ENCODE measurements at regions not wholly inside any gene's neighbourhood (a gene's known extent, or its start where the extent isn't known, plus 50 kb on each side); places are given as distances from the start of the nearest gene placed in this dataset.

- TF ChIP-seq POLR2A (IDR thresholded peaks at IDR 0.05) = no peak
- TF ChIP-seq CTCF (IDR thresholded peaks at IDR 0.05) = no peak
- no peaks in the 10 kb centered on the region for H3K9me3 ChIP-seq
- H3K4me3 ChIP-seq = no peak overlapping the region
- WGBS (ENCODE audit: insufficient coverage, low coverage, low lambda C conversion rate, missing lambda C conversion rate) = 34% methylated on average over 5 of the region's 7 CpGs
- H3K27me3 ChIP-seq = no peaks in the 10 kb centered on the region
- DNase-seq = no peak
- no peak overlapping the region for H3K27ac ChIP-seq
- H3K36me3 ChIP-seq = no peaks in the 10 kb centered on the region
- no peaks in the 10 kb centered on the region for H3K4me1 ChIP-seq
- ATAC-seq = no peak
- intact Hi-C loops (cut with DNase I) = no loop called here
Measured at GRCh38 chr5:175223291-175223690, 220.7 kb downstream of the DRD1 start.

- H3K9me3 ChIP-seq = no peaks in the 10 kb centered on the region
- no peaks in the 10 kb centered on the region for H3K4me1 ChIP-seq
- no peaks in the 10 kb centered on the region for H3K36me3 ChIP-seq
- no peak overlapping the region for H3K4me3 ChIP-seq
- WGBS (ENCODE audit: insufficient coverage, low coverage, low lambda C conversion rate, missing lambda C conversion rate) = 71% methylated on average over 1 of the region's 2 CpGs
- no peak overlapping the region for H3K27ac ChIP-seq
- no peak for DNase-seq
- ATAC-seq = no peak
- no peaks in the 10 kb centered on the region for H3K27me3 ChIP-seq
- intact Hi-C loops (cut with DNase I) = no loop called here
- no peak for TF ChIP-seq CTCF (IDR thresholded peaks at IDR 0.05)
- TF ChIP-seq POLR2A (IDR thresholded peaks at IDR 0.05) = no peak
Measured at GRCh38 chr5:175222621-175223020, 221.4 kb downstream of the DRD1 start.

- intact Hi-C loops (cut with DNase I) = no loop called here
- TF ChIP-seq CTCF (IDR thresholded peaks at IDR 0.05) (no peak), POLR2A (IDR thresholded peaks at IDR 0.05) (no peak)
- no peak for ATAC-seq
Measured at GRCh38 chr5:175220549-175220948, 223.4 kb downstream of the DRD1 start.

GRCh38 chr5:175219366-175219765 lies 224.6 kb downstream of the DRD1 start:
- H3K27me3 ChIP-seq = no peaks in the 10 kb centered on the region
- ATAC-seq = no peak
- intact Hi-C loops (cut with DNase I) = no loop called here
- H3K9me3 ChIP-seq = no peaks in the 10 kb centered on the region
- TF ChIP-seq CTCF (IDR thresholded peaks at IDR 0.05) (no peak), POLR2A (IDR thresholded peaks at IDR 0.05) (no peak)
- WGBS (ENCODE audit: insufficient coverage, low coverage, low lambda C conversion rate, missing lambda C conversion rate) = 17% methylated on average over 2 of the region's 2 CpGs
- H3K36me3 ChIP-seq = no peaks in the 10 kb centered on the region
- H3K27ac ChIP-seq = no peak overlapping the region
- no peak for DNase-seq
- no peaks in the 10 kb centered on the region for H3K4me1 ChIP-seq
- no peak overlapping the region for H3K4me3 ChIP-seq

More at GRCh38 chr5:175220549-175220948, 223.4 kb downstream of the DRD1 start:
- Histone ChIP-seq H3K27ac (no peak overlapping the region), H3K4me3 (no peak overlapping the region), H3K9me3 (no peaks in the 10 kb centered on the region), H3K4me1 (no peaks in the 10 kb centered on the region), H3K27me3 (no peaks in the 10 kb centered on the region), H3K36me3 (no peaks in the 10 kb centered on the region)
- WGBS (ENCODE audit: insufficient coverage, low coverage, low lambda C conversion rate, missing lambda C conversion rate) = 82% methylated on average over 1 of the region's 1 CpG
- DNase-seq = no peak

GRCh38 chr5:175216991-175217390 lies 227.0 kb downstream of the DRD1 start:
- DNase-seq (no peak), ATAC-seq (no peak)
- Histone ChIP-seq H3K4me3 (no peak overlapping the region), H3K27me3 (no peaks in the 10 kb centered on the region), H3K4me1 (no peaks in the 10 kb centered on the region), H3K9me3 (no peaks in the 10 kb centered on the region), H3K36me3 (no peaks in the 10 kb centered on the region), H3K27ac (no peak overlapping the region)
- TF ChIP-seq CTCF (IDR thresholded peaks at IDR 0.05) (no peak), POLR2A (IDR thresholded peaks at IDR 0.05) (no peak)
- WGBS (ENCODE audit: insufficient coverage, low coverage, low lambda C conversion rate, missing lambda C conversion rate) = 64% methylated on average over 5 of the region's 6 CpGs
- intact Hi-C loops (cut with DNase I) = no loop called here

Measured in right lobe of liver (tissue), 6 donors.